Right hindlimb (tissue), 1 donor: ENCODE measurements at regions not wholly inside any gene's neighbourhood (a gene's known extent, or its start where the extent isn't known, plus 50 kb on each side); places are given as distances from the start of the nearest gene placed in this dataset.

Experiments
- DNase-seq: peaks from one replicate; pipeline ENCODE4 v3.0.0-alpha.2; 2018

GRCh38 chr1:228899421-228899956 is 164.2 kb downstream of the RHOU start:
- no peak for DNase-seq

GRCh38 chr1:228900099-228900885 is 165.0 kb downstream of the RHOU start:
- DNase-seq: peak; percentile 89

GRCh38 chr1:228900886-228901392 is 165.7 kb downstream of the RHOU start:
- DNase-seq: no peak

GRCh38 chr1:228901936-228902681 is 166.8 kb downstream of the RHOU start:
- DNase-seq: no peak

- peak; percentile 84 for DNase-seq
Observed at GRCh38 chr1:228902781-228903433, 167.6 kb downstream of the RHOU start.

- peak; percentile 70 for DNase-seq
Observed at GRCh38 chr1:228903434-228904071, 168.3 kb downstream of the RHOU start.

GRCh38 chr1:228904222-228904621 is 168.9 kb downstream of the RHOU start:
- no peak for DNase-seq

GRCh38 chr1:228905701-228906101 is 170.4 kb downstream of the RHOU start:
- no peak for DNase-seq

GRCh38 chr1:228906223-228906860 is 171.1 kb downstream of the RHOU start:
- no peak for DNase-seq

GRCh38 chr1:228911225-228912210 is 176.2 kb downstream of the RHOU start:
- no peak for DNase-seq

- no peak for DNase-seq
Observed at GRCh38 chr1:228913626-228914414, 178.5 kb downstream of the RHOU start.

- DNase-seq: no peak
Observed at GRCh38 chr1:228914700-228915099, 179.4 kb downstream of the RHOU start.

GRCh38 chr1:228917342-228917741 is 182.1 kb downstream of the RHOU start:
- DNase-seq: no peak

- DNase-seq: no peak
Observed at GRCh38 chr1:228917755-228918154, 182.5 kb downstream of the RHOU start.

GRCh38 chr1:228918335-228918734 is 183.1 kb downstream of the RHOU start:
- DNase-seq: no peak

- DNase-seq: no peak
Observed at GRCh38 chr1:228919914-228920313, 184.6 kb downstream of the RHOU start.

- DNase-seq: no peak
Observed at GRCh38 chr1:228920831-228921230, 185.6 kb downstream of the RHOU start.

GRCh38 chr1:228921481-228921880 is 186.2 kb downstream of the RHOU start:
- no peak for DNase-seq

GRCh38 chr1:228922722-228923376 is 187.6 kb downstream of the RHOU start:
- no peak for DNase-seq
